ENCODE measurements at regions not wholly inside any gene's neighbourhood (a gene's known extent, or its start where the extent isn't known, plus 50 kb on each side); places are given as distances from the start of the nearest gene placed in this dataset.

GRCh38 chr14:94686511-94687160, 74.4 kb downstream of the SERPINA3 start:
- Histone ChIP-seq H3K9me3 (ENCODE audit: low read length) (no peaks in the 10 kb centered on the region), H3K4me1 (ENCODE audit: insufficient read depth, low read length) (peaks cover 32% of the 10 kb centered on the region), H3K4me3 (replicated peaks in 1 of 3; ENCODE audit: insufficient read depth in 1 of 3, low read depth in 2 of 3, low read length in 3 of 3) (no peak overlapping the region), H2AFZ (ENCODE audit: low read length) (no peak overlapping the region), H3K27me3 (ENCODE audit: control insufficient read depth in 1 of 2, insufficient read depth in 2 of 2, low read length in 2 of 2) (peaks cover 12 to 45% of the 10 kb centered on the region in 2 experiments), H4K20me1 (ENCODE audit: insufficient read depth, low read length) (no peaks in the 10 kb centered on the region), H3K79me2 (ENCODE audit: insufficient read depth, low read length) (no peaks in the 10 kb centered on the region), H3K36me3 (replicated peaks in 1 of 2; ENCODE audit: control insufficient read depth in 1 of 2, insufficient read depth in 2 of 2, low read length in 2 of 2) (no peaks in the 10 kb centered on the region), H3K27ac (ENCODE audit: extremely low read length, insufficient read depth, low read length) (no peak overlapping the region), H3K9ac (ENCODE audit: insufficient read depth, low read depth, low read length) (no peak overlapping the region), H3K4me2 (ENCODE audit: low read depth, low read length) (no peak overlapping the region)
- TF ChIP-seq ZFP62 (CRISPR knock-in tag; IDR thresholded peaks at IDR 0.05) (no peak), ZSCAN22 (CRISPR knock-in tag; IDR thresholded peaks at IDR 0.05) (no peak), ZNF318 (CRISPR knock-in tag; IDR thresholded peaks at IDR 0.05) (no peak), SP5 (CRISPR knock-in tag; IDR thresholded peaks at IDR 0.05; ENCODE audit: borderline replicate concordance, low read depth) (no peak)
- ChIA-PET CTCF (ENCODE audit: low intra/inter-chr PET ratio, low total read pairs) (no interaction called here), POLR2A (no interaction called here)
- no TSS peak for BruUV-seq (replicated peaks)
- DNase-seq (ENCODE audit: low spot score) (no peak), FAIRE-seq (no peak), ATAC-seq (no peak)
- intact Hi-C loops (cut with micrococcal nuclease; ENCODE audit: unreplicated experiment) (no loop called here), in situ Hi-C loops (cut with HindIII; ENCODE audit: extremely low pct_ligation_motif_present, low pct_unique_long_range_greater_than_20kb) (loop anchor here (5.0 to 10.0 kb wide), 5 partner anchors 61 to 746 kb away; no protein-coding TSS in a partner anchor)
- 12% methylated on average over 5 of the region's 13 CpGs for WGBS (ENCODE audit: low lambda C conversion rate)

Data from HepG2 (cell line).